Midbrain (tissue), 1 donor: ENCODE measurements at regions not wholly inside any gene's neighbourhood (a gene's known extent, or its start where the extent isn't known, plus 50 kb on each side); places are given as distances from the start of the nearest gene placed in this dataset.
A peak's percentile ranks its signal among the peaks of the same experiment; 100 is the strongest.

ENCODE experiments used
- DNase-seq: peaks from one replicate; lab custom pipeline; 2025; lab: John Stamatoyannopoulos, UW

DNA sequence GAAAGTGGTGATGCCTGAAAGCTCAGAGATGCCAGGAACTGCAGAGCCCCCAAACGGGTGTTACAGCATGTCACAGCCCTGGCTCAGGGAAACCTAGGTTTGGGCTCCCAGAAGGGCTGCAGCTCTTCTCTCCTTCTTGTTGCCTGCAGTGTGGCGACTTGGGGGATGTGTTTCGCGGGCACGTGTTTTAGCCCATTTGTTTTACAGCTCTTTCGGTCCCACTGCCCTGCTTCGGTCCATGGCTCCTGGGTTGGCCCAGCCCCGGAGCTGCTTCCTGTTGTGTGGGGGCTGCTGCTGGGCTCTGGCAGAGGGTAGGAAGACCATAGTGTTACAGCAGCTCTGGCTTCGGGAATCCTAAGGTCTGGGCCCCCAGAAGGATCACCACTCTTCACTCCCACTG is 222.9 kb upstream of the RIOK2 start:
- no peak for DNase-seq

DNA sequence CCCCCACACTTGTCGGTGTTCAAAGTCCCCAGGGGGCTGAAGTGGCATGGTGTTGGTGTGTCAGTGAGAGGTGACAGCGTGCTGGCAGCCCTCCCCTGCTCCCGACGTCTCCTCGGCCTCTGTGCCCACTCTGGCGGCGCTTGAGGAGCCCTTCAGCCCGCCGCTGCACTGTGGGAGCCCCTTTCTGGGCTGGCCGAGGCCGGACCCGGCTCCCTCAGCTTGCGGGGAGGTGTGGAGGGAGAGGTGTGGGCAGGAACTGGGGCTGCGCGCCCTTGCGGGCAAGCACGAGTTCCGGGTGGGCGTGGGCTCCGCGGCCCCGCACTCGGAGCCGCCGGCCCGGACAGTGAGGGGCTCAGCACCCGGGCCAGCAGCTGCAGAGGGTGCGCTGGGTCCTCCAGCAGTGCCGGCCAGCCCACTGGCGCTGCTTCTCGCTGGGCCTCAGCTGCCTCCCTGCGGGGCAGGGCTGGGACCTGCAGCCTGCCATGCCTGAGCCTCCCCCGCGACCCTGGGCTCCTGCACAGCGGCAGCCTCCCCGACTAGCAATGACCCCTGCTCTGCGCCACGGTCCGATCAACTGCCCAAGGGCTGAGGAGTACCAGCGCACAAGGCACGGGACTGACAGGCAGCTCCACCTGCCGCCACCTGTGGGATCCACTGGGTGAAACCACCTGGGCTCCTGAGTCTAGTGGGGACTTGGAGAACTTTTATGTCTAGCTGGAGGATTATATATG is 224.1 kb upstream of the RIOK2 start:
- DNase-seq: no peak

DNA sequence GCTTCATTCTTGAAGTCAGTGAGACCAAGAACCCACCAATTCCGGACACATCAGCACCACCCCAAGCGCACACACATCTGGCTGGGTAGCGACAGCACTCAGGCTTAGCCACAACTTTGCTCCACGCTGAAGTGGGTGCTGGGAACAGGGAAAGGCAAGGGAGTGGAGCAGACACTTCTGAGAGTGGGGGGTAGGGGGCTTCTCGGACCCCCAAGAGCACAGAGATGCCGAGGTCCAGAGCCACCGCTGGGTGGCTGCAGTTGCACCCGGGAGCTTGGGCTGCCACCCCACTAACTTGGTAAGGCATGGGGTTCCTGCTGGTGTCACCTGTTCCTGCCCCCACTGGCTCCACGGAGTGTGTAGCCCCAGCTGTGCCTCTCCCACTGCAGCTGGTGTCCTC is 225.3 kb upstream of the RIOK2 start:
- no peak for DNase-seq

DNA sequence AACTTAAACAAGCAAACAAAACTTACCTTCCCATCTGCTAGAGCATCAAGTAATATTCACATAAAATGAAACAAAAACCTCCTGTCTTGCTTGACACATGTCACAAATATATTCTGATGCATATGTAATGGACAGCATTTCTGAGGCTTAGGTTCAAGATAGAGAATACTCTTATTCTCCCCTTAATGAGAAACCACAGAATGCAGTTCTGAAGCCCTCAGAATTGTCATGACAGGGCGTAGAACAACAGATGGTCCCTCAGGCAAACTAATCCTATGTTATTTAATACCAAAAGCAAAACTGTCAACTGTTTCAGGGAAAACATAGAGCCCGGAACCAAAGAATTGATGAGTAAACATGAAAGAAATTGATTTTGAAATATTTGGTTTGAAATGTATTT is 229.9 kb upstream of the RIOK2 start:
- no peak for DNase-seq

DNA sequence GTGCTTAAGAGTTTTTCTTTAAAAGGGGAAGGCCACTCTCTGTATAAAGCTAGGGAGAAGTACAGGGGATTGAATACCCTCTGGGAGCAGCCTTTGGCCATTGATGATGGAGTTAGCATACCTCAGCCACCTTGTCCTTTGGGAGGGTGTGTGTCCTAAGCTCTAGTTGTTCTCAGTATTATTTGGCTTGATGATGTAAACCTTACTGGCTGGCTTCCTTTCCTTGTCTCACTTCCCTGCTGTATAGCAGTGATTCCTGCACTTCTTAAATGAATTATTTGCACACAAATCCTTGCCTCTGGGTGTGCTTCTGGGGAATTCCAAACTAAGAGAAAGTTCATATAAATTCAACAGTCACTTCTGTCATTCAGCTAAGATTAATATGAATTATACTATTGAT is 234.9 kb upstream of the RIOK2 start:
- no peak for DNase-seq

DNA sequence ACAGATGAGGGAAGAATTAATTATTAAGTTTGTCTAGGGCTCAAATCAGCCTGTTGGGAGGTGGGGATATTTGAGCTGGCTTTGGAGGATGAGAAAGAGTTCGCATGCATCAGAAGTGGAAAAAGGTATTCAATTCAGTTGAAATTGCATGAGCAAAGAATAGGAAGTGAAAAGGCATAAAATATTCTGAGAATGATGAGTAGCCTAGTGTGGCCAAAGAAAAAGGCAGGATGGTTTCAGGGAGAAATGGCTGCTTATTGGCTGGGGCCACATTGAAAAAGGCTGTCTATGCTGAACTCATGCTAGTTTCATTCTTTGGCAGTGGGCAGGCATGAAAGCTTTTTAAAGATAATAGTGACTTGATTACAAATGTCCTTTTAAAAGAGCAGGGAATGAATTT is 235.4 kb upstream of the RIOK2 start:
- no peak for DNase-seq

DNA sequence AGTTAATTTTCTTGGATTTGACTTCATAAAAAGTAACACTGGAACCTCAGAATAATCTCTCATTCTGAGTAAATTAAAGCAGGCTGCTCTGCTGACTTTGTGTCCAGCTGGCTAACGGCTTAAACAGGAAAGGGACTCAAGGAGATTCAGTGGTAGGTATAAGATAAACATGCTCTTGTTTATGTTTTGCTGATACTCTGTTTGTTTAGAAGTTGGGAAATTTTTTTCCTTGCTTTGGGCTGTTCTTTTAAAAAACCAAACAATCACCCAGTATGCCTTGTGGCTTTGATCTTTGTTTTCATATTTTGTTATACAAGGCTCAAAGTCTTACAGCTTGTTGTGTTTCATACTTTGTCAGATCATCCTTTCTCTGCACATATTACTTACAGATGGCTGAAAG is 237.6 kb upstream of the RIOK2 start:
- no peak for DNase-seq

DNA sequence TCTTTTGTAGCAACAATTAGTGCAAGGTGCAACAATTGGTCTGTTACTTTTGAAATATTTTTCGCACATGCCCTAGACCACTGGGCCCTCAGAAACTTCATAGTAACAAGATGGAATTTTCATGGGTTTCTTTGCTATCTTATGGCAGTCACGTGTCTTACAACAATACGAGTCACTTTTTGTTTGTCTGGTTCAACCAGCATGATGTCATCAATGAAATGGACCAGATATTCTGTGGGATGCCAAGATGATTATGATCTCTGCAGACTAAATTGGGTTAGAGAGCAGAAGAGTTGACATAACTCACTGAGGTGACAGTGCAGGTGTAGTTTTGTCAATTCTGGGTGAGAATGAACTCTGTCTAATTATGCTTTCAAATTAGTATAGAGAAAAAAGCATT is 239.6 kb upstream of the RIOK2 start:
- DNase-seq: no peak

DNA sequence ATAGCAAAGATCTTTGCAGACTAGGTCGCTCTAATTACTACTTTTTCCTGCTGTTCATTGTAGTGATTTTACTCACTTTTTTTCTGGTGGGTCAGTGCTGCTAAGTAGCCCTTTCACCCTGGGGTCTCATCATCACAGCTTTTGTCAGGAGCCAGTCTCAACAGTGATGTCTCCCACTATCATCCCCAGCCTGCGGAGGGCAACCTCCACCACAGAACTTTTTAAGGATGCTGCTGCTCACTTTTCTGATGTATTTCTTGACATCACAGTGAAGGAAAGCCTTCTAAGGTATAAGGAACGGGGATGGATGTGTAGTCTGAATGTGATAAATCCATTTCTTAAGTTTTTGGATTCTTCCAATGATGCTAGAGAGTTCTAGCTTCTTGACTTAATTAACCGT is 242.5 kb upstream of the RIOK2 start:
- peak; percentile 3 for DNase-seq

DNA sequence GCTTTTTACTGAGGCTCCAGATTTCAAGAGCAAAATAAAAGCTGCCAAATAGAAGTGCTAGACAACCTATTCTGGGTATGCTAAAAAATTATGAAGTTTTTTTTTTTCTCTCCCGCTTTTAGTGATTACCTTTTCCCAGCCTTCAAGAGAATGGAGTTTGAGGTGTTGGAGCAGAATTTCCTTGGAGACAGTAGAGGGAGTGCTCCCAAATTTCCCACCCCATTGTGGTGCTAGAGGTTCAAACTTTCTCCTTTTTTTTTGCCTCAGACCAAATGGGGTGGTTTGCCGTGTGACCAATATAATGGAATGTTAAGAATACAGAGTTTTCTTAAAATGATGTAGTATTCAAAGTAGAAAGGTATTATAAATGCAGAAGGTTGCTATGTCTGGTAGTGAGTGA is 244.2 kb upstream of the RIOK2 start:
- no peak for DNase-seq

DNA sequence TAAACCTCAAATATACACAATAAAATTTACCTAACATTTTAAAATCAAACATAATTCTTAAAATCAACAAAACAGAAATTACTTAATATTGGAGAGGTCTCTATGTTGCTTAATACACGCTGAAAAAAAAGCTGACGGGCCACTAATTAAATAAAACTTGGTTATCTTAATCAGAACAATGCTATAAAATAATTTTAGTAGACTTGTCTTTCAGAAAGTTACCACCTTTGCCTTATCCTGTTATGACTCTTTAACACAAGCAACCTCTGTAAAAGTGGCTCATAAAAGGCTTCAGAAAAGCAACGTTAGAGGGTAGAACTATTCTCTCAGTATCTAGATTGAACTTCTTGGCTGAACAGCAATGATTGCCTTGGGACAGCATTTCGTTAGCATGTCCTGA is 251.0 kb upstream of the RIOK2 start:
- DNase-seq: no peak

DNA sequence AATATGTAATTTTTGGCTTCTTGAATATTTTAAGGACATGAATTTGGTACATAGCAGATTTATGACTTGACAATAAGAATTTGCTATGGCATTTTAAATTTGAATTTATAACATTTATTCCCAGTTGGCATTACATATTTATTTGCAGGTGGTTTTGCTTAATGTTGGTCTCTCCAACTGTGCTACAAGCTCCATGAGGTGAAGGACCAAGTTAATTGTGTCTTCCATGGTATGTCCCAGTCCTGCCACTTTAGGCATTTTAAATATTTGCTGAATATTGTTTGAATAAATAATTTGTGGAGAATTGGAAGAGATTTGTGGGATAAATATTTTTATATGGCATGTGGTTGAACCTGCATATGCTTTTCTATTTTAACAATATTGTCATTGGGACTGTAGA is 253.4 kb upstream of the RIOK2 start:
- no peak for DNase-seq

DNA sequence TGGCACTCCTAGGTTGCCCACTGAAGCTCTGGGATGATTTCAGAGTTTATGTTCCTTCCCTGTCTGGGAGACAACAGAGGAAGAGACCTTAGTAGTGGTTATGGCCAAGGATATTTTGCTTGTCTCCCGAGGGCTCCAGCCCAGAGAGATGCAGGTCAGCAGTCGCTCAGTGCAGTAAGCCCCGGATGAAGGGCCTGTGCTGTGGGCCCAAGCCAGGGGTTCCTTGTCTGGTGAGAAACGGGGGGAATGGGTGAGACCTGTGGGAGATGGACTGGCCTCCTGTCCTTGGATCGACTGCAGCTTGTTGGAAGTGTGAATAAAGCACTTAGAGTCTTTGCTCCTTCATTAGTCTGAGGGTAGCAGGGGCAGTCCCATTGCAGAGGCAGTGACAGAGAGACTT is 260.7 kb upstream of the RIOK2 start:
- DNase-seq: no peak

DNA sequence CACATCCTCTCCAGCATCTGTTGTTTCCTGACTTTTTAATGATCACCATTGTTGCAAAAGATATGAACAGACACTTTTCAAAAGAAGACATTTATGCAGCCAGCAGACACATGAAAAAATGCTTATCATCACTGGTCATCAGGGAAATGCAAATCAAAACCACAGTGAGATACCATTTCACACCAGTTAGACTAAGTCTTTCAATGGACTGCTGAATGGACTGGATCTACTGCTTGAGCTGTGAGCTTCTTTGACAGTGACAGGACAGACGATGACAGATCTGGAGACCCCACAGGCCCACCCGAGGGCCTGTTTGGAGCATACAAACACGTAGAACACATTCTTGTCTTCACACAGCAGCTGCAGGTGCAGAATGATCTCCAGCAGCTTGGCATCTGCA is 266.1 kb upstream of the RIOK2 start:
- DNase-seq: no peak

DNA sequence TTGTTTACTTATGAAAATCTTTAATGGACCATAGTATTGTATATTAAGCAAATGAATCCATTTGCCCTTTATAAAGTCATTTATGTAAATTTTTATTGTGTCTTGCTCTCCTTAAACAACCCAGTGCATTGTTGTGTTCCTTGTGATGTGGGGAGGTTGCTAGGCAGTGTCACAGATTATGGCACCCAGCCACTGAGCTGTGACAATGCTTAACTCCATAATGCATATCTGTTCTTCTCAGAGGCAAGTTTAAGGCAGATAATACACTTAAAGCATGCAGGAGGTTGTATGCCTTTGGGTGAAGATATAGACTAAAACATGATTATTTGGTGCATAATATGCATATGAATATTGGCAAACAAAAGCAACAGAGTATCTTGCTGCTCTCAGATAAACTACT is 269.6 kb upstream of the RIOK2 start:
- peak; percentile 56 for DNase-seq

DNA sequence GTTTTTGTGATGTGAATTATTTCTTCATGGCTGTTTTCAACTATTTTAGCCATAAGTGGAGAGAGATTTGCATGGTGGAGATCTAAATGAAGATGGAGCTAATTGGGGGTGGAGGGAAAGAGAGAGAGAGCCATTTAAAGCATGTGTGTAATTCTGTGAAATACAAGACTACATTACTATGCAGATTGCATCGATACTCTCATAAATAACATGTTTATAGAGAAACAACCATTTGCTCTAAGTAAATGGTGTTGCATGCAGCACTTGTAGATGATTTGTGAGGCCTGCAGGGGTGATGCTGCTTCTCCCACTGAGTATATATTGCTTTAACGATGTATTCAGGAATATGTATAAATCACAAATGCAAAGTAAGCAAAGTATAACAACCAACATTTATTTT is 270.2 kb upstream of the RIOK2 start:
- no peak for DNase-seq

DNA sequence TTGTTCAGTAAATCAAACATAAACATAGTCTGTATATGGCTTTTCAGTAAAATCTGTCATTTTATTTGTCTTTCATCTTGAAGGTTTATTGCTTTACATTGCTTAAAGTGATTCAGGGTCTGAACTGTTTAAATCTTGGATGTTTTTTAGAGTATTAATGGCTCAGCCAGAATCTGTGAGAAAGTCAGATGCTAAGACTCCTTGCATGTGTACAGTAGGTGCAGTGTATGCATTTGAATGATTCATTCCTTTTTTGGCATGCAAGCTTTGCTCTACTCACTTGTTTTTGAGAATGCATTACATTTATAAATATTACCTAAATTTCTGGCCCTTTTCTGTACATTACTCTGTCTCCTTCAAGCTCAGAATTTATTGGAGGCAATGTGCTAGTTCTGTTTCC is 271.0 kb upstream of the RIOK2 start:
- no peak for DNase-seq

DNA sequence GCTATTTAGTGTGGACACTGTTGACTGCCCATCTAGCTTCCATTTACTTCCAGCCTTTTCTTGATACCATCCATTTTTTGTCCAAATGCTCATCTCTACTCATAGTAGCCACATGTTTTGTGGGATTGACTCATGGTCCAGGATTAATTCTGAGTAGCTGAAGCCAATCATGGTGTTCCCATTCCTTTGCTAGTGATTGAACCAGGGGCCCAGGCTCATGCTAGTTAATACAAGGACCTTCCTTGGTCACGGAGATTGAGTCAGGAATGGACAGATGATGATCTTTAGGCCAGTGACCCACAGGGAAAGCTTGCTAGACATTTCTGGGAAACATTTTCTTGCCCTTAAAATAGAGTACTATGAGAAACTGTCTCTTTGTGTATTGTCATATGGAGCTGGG is 272.9 kb upstream of the RIOK2 start:
- no peak for DNase-seq

DNA sequence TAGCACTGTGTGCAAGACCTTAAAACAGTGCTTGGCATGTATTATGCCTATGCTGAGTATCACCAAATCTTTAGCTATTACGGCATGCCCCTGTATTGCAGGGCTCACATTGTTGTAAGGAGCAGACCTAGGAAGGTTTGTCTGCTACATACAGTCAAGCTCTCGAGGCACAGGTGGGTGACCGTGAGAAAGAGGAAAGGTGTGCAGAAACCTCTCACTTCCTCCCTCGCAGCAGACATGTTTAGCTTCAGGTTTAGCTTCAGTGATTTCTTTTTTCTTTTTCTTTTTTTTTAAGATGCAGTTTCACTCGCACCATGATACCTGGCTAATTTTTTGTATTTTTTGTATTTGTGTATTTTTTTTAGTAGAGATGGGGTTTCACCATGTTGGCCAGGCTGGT is 275.8 kb upstream of the RIOK2 start:
- no peak for DNase-seq

DNA sequence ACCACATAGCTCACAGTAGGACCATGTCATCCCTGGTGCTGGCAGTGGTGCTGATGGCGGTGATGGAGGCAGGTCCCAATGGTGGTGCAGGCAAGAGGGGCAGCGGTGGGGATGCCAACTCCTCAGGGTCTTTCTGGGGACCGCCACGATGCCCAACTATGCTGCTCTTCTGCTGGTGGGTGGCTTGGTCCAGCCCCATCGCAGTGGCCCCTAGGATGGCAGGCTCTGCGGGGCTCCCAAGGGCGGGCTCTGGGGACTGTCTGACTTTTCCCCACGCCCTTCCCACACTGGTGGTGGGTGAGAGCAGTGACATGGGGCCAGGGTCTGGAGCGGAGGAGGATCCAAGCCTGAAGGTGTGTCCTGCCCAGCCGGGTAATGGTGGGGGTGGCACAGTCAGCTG is 288.9 kb upstream of the RIOK2 start:
- no peak for DNase-seq

DNA sequence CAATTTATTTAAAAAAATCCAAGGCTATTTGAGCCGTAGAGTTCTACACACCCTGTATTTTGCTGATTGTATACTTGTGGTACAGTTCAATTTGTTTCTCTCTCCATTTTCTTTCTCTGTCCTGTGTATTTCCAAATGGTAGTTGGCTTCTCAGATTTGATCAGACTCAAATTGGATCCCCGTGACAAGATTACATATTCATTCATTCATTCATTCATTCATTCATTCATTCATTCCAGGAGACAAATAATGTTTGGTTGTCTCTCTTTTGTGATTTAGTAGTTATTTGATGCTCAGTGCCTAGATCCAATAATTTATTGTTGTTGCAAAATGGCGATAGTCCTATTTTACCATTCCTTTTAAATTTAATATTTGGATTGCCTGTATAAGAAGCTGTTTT is 292.8 kb upstream of the RIOK2 start:
- DNase-seq: no peak

DNA sequence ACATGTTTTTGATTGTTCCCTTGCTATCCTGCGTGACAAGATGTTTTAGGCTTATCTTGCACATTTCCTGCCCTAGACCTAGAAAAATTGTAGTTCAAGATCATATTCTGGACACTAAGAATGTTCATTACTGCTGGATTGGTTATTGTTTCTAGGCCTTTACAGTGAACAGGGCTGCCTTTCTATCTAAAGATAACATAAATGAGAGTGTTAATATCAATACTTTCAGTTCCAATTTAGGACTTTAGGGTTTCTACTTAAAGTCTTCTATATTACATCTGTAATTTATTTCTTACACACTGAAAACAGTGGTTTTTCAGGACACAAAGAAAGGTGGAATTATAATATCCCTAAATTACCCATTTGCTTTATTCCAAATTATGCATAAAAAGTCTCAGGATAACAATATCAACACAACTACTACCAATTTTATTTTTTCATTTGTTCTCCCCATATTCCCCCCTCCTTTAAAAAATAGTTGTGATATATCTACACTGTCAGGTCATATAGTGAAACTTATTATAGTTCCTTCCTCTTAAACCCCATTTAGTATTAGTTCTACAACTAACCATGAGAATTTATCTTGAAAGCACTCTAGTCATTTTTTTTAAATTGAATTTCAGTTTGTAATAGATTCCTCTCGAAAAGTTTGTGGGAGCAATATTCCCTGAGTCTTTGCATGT is 293.9 kb upstream of the RIOK2 start:
- DNase-seq: no peak

DNA sequence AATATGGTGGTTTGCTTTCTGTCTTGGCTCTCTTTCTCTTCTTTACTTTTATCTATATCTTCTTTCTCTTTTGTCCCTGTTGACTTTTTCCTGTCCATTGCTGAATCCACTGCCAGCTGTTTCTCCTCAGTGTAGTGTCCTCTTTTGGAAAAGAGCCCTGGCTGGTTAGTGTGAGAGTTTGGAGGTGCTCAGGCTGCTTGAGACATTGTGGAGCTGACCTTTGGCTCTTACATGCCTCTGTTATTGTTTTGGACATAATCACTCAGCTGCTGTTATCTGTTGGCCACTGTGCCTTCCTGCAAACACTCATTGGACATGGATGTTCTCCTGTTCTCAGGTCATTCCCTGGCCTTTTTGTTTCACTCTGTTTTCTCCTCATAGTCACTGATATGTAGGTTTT is 295.4 kb upstream of the RIOK2 start:
- DNase-seq: no peak

DNA sequence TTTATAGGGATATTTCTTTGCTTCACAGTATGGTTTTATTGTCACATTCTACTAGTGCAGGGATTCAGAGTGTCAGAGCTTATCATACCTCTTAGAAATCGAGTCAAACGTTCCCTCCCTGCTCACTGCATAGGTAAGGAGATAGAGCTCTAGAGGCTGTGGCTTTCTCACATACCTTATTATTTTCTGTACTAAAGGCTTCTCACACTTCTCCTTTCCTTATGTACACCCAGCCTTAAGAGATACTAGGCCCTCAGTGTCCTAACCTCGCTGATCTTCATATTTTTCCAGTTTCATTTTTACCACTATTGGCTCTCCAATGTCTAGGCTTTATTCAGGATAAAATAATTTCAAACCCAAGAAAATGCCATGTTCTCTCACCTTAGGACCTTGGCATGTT is 297.3 kb upstream of the RIOK2 start:
- no peak for DNase-seq
